GM18873 (cell line): ENCODE measurements at regions not wholly inside any gene's neighbourhood (a gene's known extent, or its start where the extent isn't known, plus 50 kb on each side); places are given as distances from the start of the nearest gene placed in this dataset.
"Not testable (repeated sequence)": the region's sequence is repeated elsewhere in the genome, so short reads cannot be mapped to it uniquely, and the experiment has no call there.

Experiments
- ATAC-seq: cut with Tn5 transposase; IDR thresholded peaks from one replicate; pipeline ENCODE4 v1.9.1; 2021; ENCODE audit warnings: mild to moderate bottlenecking, moderate library complexity, moderate number of reproducible peaks; ENCODE audit not compliant: unreplicated experiment, low FRiP score

DNA sequence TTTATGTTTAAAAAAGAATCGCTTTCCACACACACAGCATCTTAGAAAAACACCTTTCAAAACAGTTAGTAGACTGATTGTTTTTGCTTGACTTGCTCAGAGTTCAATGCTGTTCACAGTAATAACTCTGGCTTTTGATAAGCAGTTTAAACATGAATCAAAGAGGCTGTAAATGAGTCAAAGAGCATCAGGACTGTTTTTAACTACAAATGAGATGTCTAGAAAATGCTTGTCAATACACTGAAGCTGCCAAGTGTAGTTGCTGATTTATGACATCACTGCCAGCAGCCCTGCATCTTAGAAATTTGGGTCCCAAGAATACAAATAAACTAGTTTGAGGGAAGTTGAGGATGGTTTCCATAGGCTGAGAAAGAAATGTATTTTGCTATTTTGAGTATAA is 2057.1 kb upstream of the PCDH20 start:
- no peak for ATAC-seq

DNA sequence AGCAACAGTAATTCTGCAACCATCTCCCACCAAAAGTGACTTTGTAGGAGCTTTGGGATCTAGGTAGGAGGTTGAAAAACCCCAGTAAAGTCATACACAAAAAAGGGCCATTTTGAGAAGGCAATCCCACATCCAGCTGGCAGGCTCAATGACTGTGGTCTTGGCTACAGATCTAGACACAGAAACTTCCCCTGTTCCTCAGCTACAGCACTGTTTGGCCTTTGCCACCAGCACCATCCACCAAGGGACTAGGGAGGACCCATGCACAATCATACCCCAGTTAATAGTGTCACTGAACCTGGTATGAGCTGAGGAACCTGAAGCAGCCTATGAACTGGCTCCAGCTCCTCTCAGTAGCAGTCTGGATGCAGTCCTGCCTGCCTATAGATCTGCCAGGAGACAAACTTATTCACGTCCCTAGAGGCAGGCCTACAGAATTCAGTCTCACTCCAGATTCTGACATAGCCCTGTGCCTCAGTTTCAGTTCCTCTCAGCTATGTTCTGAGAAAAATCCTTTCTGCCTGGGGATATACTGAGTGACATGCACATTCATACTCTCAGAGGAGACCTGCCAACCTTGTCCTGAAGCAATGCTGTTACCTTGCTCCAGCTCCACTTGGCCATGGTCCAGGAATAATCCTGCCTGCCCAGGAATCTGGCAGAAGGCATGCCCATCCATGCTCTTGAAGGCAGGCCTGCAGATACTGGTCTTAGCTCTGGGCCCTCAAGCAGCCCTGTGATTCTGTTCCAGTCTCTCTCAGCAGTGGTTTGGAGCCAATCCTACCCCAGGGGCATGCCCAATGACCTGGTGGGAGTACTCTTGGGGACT is 2048.3 kb upstream of the PCDH20 start:
- no peak for ATAC-seq

DNA sequence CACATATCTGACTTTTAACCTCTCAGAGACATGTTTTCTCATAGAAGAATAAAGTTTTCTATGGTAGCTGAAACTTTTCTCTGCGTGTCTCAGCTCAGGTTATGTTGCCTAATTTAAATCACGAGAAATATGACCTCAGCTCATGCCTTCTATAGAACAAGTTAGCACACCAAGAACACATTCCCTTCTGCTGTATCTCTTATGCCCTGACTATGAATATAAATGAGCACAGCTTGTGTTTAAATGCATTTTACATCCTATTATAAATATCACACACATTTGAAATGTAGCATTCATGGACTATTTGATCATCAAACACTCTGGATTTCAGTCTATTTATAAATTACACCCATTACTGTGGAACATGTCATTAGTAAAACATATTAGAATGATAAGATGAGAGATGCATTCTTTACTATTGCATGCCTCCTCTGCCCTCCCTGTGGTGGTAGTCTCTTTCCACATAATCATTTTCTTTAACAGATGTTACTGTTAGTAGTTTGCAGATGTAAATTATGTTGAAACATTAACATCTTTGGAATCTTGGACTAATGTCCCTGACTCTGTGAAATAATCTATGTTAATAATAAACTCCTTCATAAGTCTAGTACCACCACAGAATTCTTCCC is 2044.9 kb upstream of the PCDH20 start:
- ATAC-seq: no peak

DNA sequence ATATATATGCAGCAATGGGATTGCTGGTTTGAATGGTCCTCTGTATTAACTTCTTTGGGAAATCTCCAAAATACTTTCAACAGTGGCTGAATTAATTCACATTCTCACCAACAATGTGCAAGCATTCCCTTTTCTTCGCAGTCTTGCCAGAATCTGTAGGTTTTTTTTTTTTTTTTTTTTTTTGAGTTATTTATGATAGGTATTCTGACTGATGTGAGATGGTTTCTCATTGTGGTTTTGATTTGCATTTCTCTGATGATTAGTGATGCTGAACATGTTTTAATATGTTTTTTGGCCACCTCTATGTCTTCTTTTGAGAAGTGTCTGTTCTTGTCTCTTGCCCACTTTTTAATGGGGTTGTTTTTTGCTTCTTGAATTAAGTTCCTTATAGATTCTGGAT is 2041.5 kb upstream of the PCDH20 start:
- ATAC-seq: no peak

DNA sequence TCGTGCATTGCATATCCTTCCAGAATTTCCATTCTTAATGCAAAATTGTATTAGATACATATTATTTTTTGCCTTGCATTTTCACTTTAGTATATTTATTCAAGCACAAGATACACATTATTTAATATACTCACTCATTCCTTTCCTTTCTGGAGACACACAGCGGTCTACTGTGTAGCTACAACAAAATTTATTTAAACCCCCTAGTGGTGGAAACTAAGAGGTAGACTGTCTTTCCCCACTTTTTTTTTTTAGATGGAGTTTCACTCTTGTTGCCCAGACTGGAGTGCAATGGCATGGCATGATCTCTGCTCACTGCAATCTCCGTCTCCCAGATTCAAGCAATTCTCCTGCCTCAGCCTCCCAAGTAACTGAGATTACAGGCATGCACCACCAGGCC is 2040.3 kb upstream of the PCDH20 start:
- ATAC-seq: no peak

DNA sequence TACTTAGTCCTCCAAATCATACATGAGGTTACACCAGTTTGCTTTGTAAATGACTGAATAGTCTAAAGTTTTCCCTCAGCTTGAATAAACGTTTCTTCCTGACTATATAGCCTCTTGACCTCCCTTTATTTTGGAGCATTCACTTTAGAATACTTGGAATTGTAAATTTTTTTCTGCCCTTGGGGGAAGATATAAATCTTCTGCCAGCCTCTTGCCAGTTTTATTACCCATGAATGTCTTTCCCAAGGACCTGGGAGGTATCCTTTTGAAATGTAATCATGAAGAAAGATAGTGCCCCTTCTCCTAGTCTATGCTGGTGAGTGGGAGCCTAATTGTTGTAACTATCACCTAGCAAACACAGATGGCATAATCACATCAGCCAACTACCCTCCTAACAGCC is 2033.9 kb upstream of the PCDH20 start:
- no peak for ATAC-seq

DNA sequence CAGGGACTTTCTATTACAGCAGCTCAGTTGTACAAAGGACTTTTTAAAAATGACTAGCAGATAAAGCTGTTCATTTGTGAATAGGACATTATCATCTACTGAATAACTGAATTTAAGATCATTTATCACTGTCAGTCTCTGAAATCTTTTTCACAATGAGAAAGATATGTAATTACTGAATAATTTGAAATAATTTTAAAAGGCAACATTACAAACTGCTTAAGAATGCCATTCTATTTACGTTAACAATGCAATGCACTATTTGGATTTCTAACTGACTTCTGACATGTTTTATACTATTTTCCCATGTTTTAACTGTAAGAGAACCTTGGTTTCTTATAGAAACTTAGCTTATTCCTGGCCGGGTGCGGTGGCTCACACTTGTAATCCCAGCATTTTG is 2033.0 kb upstream of the PCDH20 start:
- ATAC-seq: no peak

DNA sequence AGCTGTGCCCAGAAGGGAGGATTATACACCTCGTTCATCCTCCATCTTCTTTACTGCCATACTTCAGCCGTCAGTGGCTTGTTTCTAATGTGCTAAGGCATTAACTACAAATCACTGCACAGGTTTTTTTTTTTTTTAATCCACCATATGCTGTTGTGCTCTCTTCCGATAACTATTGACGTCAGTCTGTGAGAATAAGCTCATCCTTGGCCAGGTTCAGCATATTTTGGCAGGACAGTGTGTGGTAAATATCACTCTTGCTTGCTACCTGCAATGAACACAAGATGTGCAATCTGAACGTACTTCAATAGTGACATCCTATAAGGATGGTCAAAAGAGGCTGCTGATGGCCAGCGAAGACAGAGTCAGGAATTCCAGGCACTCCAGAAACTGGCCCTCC is 2030.7 kb upstream of the PCDH20 start:
- ATAC-seq: no peak

DNA sequence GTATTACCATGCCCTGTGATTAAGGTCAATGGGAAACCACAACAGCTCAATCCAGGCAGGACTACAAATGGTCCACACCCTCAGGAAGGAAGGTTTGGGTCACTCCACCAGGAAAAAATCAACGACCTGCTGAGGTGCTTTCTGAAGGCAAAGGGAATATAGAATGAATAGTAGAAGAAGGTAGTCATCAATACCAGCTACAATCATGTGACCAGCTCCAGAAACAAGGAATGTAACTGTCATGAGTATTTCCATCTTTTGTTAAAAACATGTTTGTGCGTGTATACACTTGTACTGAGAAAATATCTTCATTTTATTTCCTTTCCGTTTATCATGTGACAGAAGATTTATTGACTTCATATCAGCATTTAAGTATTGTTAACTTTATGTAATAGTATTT is 2028.6 kb upstream of the PCDH20 start:
- not testable (repeated sequence) for ATAC-seq

DNA sequence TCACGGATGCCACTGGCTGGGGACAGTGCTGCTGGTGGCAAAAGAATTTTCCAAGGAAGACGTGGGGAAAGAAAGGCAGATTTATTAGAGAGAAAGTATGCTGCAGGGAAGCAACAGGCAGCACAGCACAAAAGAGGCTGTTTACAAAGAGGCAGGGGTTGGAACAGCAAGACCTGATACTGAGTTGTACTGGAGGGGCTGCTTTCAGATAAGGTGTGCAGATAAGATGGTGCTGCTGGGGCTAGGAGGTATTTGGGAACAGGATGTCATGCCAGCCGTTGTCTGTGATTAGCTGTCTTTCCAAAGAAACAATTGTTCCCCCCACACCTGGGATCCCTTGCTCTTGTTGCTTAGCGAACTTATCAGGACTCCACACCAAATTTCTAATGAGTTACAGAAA is 2023.3 kb upstream of the PCDH20 start:
- no peak for ATAC-seq

DNA sequence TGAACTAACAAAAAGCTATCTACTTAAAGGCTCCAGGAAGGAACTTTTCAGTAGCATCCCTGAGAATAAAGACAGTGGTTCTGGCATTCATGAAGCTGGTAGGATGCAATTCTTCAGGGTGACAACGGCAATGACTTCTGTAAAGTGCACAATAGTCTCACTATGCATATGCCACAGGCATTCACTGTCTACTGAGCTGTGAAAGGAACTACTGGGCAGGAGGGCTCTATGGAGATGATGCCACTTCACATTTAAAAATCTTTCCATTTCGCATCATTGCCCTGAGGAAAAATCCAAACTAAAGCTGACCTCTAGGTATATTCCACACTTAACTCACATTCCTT is 2020.6 kb upstream of the PCDH20 start:
- no peak for ATAC-seq

DNA sequence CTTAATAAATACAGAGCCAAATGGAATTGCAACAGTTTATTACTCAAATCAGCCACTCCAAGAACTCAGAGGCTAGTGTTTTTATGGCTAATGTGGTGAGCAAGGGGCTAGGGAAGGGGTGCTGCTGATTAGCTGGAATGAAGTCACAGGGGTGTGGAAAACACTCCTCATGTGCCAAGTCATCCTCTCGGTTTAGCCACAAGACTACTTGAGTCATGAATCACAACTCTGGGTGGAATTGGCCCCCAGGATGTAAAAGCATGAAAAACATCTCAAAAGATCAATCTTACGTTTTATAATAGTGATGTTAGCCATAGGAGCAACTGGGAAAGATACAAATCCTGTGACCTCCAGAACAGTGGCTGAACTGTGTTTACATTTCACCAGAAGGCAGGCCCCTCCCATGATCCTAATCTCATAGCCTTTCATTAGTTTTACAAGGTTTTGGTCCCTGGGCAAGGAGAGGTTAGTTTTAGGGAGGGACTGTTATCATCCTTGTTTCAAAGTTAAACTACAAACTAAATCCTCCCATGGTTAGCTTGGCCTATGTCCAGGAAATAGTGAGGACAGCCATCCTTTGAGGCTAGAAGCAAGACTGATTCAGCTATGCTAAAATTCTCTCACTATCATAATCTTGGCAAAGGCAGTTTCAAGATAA is 2020.1 kb upstream of the PCDH20 start:
- no peak for ATAC-seq

DNA sequence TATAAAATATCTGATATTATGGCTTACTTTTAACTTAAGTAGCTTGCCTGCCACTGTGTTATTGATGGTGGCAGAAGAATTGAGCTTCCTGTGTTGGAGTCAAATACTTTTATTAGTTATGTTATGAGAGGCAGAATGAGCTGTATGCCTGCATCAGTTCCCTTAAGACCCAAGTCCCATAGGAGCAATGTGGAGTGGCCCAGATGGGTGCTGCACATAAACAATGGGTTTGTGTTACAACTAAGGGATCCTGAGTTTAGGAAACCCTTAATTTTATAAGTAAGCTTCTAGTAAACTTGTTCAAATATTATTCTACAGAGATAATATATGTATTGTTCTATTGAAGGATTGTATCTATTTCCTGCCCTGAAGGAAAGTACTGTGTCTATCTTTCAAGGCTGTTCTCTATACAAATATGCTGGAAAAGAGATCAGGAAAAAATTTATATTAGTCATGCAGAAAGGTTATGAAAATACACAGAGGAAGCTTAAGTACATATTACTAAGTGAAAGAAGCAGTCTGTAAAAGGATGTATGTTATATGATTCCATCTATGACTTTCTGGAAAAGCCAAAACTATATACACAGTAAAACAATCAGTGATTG is 2018.0 kb upstream of the PCDH20 start:
- ATAC-seq: no peak

DNA sequence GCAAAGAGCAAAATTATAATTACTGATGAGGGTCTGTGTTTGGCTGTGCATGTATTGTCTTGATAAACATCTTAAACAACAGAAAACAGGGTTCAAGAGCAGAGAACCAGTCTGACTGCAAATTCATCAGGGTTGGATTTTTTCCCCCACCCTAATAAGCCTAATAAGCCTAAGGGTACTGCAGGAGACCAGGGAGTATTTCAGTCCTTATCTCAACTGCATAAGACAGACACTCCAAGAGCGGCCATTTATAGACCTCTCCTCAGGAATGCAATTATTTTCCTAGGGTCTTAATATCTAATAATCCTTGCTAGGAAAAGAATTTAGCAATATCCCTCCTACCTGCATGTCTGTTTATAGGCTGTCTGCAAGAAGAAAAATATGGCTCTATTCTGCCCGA is 2011.5 kb upstream of the PCDH20 start:
- ATAC-seq: no peak

DNA sequence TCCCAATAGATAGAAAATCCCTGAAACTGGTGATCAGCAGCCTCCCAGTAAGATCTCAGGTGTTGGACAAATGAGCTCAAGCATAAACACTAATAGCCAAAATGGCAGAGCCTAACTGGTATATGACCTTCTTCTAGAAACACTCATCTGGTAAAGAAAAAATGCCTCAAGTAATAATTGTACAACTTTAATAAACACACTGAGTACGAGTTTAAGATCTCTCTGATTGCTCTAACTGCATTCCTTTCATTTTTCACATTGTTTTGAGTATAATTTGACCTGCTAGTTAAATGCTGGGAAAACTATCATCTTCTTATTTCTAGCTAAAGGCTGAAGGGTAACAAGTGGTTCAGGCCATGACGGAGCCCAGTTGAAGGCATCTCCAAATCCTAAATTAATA is 2009.5 kb upstream of the PCDH20 start:
- no peak for ATAC-seq

DNA sequence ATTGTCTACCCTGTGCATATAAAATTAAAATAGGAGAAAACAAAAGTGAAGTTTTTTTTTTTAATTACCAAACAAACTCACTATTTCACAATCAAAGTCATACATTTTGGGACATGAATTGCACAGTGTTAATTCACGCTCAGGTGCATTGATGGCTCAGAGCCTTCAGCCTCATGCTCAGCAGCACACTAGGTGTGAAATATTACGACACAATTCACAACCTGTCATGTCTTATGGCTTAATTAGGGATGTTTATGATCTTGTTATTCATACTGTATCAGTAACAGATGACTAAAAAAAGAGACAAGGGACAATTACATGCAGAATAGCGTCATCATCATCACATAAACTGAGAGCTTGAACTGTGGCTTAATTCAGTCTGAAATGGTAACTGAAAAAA is 2005.5 kb upstream of the PCDH20 start:
- no peak for ATAC-seq

DNA sequence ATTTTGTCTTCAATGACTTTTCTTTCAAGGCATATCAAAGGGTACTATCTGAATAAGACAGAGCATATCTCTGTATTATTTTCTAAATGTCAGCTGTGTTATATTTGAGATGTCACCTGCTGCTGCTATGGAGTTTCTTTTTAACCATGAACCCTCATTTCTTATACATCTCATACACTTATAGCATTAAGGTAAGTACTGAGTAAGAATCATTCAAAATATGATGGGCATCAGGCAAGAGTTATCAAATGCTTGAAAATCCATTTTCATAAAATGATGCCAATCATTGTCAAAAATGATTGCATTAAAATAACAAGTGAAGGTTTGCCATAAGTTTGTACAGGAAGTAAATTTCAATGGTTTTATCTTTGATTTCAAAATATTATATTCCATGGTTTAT is 2005.0 kb upstream of the PCDH20 start:
- ATAC-seq: no peak

DNA sequence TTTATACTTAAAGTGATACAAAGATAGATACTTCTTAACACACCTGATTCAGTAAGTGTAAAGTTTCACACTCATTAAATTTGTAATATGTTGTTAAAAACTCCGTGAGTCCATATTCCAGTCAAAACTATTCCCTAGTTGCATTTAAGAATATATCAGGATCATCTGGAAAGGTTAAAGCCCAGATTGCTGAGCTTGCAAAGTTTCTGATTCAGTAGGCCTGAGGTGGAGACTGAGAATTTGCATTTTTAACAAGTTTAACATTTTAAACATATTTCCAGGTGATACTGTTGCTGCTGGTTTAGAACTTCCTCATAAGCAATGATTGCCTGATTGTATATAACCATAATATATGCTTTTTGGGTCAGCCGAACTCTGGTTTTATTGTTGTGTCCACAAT is 1998.6 kb upstream of the PCDH20 start:
- ATAC-seq: no peak

DNA sequence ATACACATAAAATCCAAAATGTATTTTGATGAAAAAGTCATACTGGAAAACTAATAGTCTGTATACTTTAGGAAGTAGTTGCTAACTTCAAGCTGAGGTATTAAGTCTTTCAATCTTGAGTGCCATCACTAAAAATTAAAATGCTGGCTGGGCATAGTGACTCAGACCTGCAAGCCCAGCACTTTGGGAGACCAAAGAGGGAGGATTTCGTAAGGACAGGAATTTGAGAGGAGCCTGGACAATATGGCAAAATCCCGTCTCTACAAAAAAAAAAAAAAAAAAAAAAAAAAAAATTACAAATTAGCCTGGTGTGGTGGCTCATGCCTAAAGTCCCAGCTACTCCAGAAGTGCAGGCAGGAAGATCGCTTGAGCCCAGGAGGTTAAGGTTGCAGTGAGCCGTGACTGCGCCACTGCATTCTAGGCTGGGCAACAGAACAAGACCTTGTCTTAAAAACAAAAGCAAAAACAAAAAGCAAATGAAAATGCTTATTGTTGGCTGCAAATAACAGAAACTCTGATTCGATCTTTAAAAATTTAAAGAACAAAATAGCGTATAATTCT is 1994.2 kb upstream of the PCDH20 start:
- no peak for ATAC-seq

DNA sequence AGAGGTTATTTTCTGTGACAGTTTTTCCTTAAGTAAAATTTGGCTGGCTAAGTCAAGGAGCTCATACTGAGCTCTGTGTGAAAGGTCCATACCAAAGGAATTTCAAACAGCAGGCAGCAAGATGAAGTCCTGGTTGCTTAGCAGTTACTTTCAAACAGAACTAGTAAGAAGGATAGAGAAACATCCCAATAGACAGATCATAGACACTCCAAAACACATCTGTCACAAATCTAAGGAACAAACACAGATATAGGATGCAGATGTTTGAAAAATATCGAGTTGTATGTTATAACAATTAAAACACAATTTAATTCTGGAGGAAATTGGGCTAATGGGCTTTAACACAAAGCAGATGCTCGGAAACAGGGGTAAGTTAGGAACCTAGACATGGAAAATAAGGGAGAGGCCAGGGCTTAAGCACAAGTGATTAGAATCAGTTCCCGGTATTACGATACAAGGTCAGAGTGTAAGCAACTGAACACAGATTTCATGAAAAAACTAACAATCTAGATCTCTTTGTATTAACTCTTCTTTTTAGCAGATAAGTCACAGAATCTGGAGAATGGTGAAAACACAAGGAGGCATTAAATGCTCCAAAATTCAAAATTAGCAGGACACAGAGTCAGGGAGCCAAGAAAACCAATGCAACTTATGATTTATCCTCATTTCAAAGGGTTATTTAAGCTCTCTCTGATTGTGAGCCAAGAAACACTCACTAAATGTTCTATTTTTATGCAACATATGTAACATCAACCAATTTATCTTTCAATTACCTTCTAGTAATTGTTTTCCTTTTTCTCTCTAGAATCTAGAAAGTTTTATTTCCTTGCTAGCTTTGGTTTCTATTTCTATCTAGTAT is 1992.9 kb upstream of the PCDH20 start:
- ATAC-seq: no peak
